ENCODE measurements at regions not wholly inside any gene's neighbourhood (a gene's known extent, or its start where the extent isn't known, plus 50 kb on each side); places are given as distances from the start of the nearest gene placed in this dataset.
"Not testable (repeated sequence)": the region's sequence is repeated elsewhere in the genome, so short reads cannot be mapped to it uniquely, and the experiment has no call there.

DNA sequence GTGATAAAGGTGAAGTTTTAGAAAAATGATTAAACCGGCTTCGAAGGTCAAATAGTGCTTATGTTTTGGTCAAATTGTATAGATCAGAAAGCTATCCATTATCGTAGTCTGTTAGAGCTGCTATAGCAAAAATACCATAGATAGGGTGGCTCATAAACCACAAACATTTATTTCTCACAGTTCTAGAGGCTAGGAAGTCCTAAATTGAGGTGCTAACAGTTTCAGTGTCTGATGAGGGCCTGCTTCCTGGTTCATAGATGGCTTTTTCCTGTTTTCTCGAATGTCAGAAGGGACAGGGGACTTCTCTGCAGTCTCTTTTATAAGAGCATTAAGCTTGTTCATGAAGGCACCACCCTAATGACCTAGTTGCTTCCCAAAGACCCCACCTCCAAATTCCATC is 186.6 kb upstream of the ERBB4 start:
- DNase-seq (ENCODE audit: low read depth in 2 of 2), result no peak
- H3K4me3 ChIP-seq (replicated peaks in 1 of 2; ENCODE audit: low read depth in 2 of 2, low read length in 2 of 2), result no peak overlapping the region
- TF ChIP-seq, protein P1, sequence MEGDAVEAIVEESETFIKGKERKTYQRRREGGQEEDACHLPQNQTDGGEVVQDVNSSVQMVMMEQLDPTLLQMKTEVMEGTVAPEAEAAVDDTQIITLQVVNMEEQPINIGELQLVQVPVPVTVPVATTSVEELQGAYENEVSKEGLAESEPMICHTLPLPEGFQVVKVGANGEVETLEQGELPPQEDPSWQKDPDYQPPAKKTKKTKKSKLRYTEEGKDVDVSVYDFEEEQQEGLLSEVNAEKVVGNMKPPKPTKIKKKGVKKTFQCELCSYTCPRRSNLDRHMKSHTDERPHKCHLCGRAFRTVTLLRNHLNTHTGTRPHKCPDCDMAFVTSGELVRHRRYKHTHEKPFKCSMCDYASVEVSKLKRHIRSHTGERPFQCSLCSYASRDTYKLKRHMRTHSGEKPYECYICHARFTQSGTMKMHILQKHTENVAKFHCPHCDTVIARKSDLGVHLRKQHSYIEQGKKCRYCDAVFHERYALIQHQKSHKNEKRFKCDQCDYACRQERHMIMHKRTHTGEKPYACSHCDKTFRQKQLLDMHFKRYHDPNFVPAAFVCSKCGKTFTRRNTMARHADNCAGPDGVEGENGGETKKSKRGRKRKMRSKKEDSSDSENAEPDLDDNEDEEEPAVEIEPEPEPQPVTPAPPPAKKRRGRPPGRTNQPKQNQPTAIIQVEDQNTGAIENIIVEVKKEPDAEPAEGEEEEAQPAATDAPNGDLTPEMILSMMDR (IDR thresholded peaks at IDR 0.05; ENCODE audit: low read depth, low read length), result no peak

DNA sequence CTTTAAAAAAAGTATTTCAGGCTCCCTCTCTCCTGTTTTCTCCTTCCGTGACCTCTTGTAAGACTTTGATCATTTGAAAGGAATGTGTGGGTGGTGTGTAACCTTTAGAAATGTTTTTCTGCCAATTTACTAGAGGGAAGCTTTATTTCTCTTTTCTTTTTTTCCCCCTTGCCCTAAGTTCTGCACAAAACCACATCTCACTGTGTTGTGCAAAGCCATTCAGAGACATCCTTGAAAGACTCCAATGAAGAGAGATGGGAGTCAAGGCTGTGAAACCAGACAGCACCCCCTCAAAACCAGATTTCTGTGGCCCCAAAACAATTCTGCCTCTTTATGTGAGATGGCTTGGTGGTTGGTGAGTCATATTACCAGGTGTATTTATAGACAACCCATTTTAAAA is 184.6 kb upstream of the ERBB4 start:
- peak; percentile 1 to 62 for DNase-seq (ENCODE audit: low read depth in 2 of 2)
- TF ChIP-seq, protein P1 (IDR thresholded peaks at IDR 0.05; ENCODE audit: low read depth, low read length), result no peak
- no peak overlapping the region for H3K4me3 ChIP-seq (replicated peaks in 1 of 2; ENCODE audit: low read depth in 2 of 2, low read length in 2 of 2)

DNA sequence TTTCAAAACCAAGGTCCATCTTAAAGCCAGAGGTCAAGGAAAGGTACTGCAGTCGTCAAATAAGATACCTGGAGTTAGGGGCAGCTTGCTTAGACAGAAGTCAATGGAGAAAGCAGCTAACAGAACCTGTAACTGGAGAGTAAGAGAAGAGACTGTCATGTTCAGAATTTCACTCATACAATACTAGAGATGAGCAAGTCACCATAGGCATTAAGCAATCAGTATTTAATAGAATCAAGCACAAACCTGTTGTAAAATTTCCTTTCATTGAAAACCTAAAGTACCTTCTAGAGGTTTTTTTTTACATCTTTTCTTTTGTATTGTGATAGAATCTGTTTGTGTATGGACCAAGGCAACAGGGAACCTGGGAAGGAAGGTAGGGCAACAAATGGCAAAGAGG is 183.4 kb upstream of the ERBB4 start:
- TF ChIP-seq, protein P1 (IDR thresholded peaks at IDR 0.05; ENCODE audit: low read depth, low read length), result no peak

DNA sequence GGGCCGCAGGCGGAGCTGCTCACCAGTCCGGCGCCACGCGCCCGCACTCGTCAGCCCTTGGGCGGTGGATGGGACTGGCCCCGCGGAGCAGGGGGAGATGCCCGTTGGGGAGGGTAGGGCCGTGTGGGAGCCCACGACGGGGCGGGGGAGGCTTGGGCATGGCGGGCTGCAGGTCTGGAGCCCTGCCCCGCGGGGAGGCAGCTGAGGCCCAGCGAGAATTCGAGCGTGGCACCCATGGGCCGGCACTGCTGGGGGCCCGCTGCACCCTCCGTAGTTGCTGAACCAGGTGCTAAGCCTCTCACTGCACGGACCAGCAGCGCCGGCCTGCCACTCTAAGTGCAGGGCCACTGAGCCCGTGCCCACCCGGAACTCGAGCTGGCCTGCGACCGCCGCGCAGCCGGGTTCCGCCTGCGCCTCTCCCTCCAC is 182.4 kb upstream of the ERBB4 start:
- no peak overlapping the region for H3K4me3 ChIP-seq (replicated peaks in 1 of 2; ENCODE audit: low read depth in 2 of 2, low read length in 2 of 2)
- TF ChIP-seq, protein P1 (IDR thresholded peaks at IDR 0.05; ENCODE audit: low read depth, low read length), result no peak
- no peak for DNase-seq (ENCODE audit: low read depth in 2 of 2)

More for the DNA sequence above, 183.4 kb upstream of the ERBB4 start:
- H3K4me3 ChIP-seq (replicated peaks in 1 of 2; ENCODE audit: low read depth in 2 of 2, low read length in 2 of 2), result no peak overlapping the region
- no peak for DNase-seq (ENCODE audit: low read depth in 2 of 2)

DNA sequence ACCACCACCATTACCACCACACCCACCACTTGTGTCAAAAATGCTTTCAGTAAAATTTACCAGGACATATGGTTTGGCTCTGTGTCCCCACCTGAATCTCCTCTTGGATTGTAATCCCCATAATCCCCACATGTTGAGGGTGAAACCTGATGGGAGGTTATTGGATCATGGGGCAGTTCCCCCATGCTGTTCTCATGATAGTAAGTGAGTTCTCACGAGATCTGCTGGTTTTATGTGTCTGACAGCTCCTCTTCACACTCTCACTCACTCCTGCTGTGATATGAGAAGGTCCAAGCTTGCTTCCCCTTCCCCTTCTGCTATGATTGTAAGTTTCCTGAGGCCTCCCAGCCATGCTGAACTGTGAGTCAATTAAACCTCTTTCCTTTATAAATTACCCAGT is 176.8 kb upstream of the ERBB4 start:
- DNase-seq (ENCODE audit: low read depth in 2 of 2); H3K4me3 ChIP-seq (replicated peaks in 1 of 2; ENCODE audit: low read depth in 2 of 2, low read length in 2 of 2): not testable (repeated sequence)

DNA sequence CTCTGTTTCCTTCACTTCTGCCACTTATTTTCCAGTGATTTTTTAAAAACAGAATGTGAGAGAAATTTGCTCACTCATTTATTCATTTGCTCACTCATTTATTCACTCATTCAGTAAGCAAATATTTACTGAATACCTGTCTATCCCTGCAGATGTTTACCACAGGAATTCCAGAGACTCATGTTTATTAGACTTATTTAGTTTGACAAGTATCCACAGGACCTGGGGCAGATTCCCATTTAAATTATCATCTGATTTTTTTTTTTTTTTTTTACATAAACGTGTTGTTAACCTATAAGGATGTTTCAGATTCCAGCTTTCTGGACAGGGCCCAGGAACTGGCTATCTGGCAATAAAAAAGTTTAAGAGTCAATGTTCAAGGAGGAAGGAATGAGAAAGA is 175.1 kb upstream of the ERBB4 start:
- DNase-seq (ENCODE audit: low read depth in 2 of 2), result no peak
- no peak overlapping the region for H3K4me3 ChIP-seq (replicated peaks in 1 of 2; ENCODE audit: low read depth in 2 of 2, low read length in 2 of 2)

DNA sequence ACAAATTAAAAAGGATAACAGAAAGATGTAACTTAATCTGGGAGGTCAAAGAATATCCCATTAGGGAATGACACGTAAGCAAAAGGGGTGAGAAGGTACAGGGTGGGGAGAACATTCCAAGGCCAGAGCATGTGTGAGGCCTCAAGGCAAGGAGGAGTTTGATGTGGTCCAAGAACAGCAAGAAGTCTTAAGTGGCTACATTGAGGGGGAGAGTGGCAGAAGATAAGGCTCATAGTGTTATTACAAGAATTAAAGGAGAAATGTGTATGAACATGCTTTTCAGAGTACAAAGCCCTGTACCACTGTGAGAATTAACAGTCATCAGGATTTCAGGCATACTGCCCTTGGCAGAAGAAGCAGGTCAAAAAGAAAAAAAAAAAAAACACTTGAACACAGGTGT is 174.4 kb upstream of the ERBB4 start:
- no peak overlapping the region for H3K4me3 ChIP-seq (replicated peaks in 1 of 2; ENCODE audit: low read depth in 2 of 2, low read length in 2 of 2)
- TF ChIP-seq, protein P1 (IDR thresholded peaks at IDR 0.05; ENCODE audit: low read depth, low read length), result no peak
- no peak for DNase-seq (ENCODE audit: low read depth in 2 of 2)

More for the DNA sequence above, 175.1 kb upstream of the ERBB4 start:
- TF ChIP-seq, protein P1 (IDR thresholded peaks at IDR 0.05; ENCODE audit: low read depth, low read length), result no peak
